Osteoblast (primary cell): ENCODE measurements at regions not wholly inside any gene's neighbourhood (a gene's known extent, or its start where the extent isn't known, plus 50 kb on each side); places are given as distances from the start of the nearest gene placed in this dataset.

ENCODE experiments used
- DNase-seq: peaks from one replicate; pipeline ENCODE4 v3.0.0; 2011; ENCODE audit warnings: low spot score, mixed read lengths; ENCODE audit not compliant: insufficient read length; ENCODE audit errors: missing footprints
- H2AFZ ChIP-seq: 2 replicates; pipeline ENCODE4 v1.6.0; 2011; ENCODE audit warnings: mild to moderate bottlenecking, low read length
- H3K27ac ChIP-seq: 2 replicates; pipeline ENCODE4 v1.5.1; 2011; ENCODE audit warnings: mild to moderate bottlenecking, low read depth, low read length, moderate library complexity
- H3K27me3 ChIP-seq: 2 replicates; pipeline ENCODE4 v1.6.0; 2012; ENCODE audit warnings: mild to moderate bottlenecking, control low read depth, inconsistent platforms, low read length, moderate library complexity; ENCODE audit not compliant: insufficient read depth
- H3K36me3 ChIP-seq: 2 replicates; pipeline ENCODE4 v1.5.1; 2011; ENCODE audit warnings: mild to moderate bottlenecking, low read length, control low read depth, moderate library complexity; ENCODE audit not compliant: insufficient read depth
- H3K4me1 ChIP-seq: 2 replicates; pipeline ENCODE4 v1.5.1; 2011; ENCODE audit warnings: mild to moderate bottlenecking, low read length, control low read depth, moderate library complexity; ENCODE audit not compliant: insufficient read depth
- H3K4me2 ChIP-seq: 2 replicates; pipeline ENCODE4 v1.6.0; 2011; ENCODE audit warnings: mild to moderate bottlenecking, low read length; ENCODE audit not compliant: insufficient read depth
- H3K4me3 ChIP-seq: fragments of 200-600 bp; sonication (generic); 3 replicates; pipeline ENCODE4 v1.5.1; 2012; ENCODE audit warnings: mild to moderate bottlenecking, low read length, inconsistent platforms; ENCODE audit not compliant: insufficient read depth
- H3K79me2 ChIP-seq: 2 replicates; pipeline ENCODE4 v1.6.0; 2012; ENCODE audit warnings: mild to moderate bottlenecking, low read length, control low read depth, inconsistent platforms; ENCODE audit not compliant: insufficient read depth
- H3K9me3 ChIP-seq: 2 replicates; pipeline ENCODE4 v1.5.1; 2011; ENCODE audit warnings: low read depth, low read length, control low read depth
- H4K20me1 ChIP-seq: 2 replicates; pipeline ENCODE4 v1.6.0; 2012; ENCODE audit warnings: mild to moderate bottlenecking, low read length, control low read depth; ENCODE audit not compliant: insufficient read depth
- CTCF ChIP-seq: IDR thresholded peaks from 2 replicates; pipeline ENCODE4 v1.5.1; 2011; ENCODE audit warnings: mild to moderate bottlenecking, low read depth, low read length, moderate library complexity; ENCODE audit errors: extremely low read depth

- H3K79me2 ChIP-seq, result no peaks in the 10 kb centered on the region
- TF ChIP-seq CTCF, result no peak
- no peak overlapping the region for H3K4me3 ChIP-seq
- peaks cover 2% of the 10 kb centered on the region for H3K9me3 ChIP-seq
- no peak overlapping the region for H2AFZ ChIP-seq
- H4K20me1 ChIP-seq, result no peaks in the 10 kb centered on the region
- no peak overlapping the region for H3K4me2 ChIP-seq
- DNase-seq, result no peak
- H3K4me1 ChIP-seq, result no peaks in the 10 kb centered on the region
- no peaks in the 10 kb centered on the region for H3K27me3 ChIP-seq
- H3K27ac ChIP-seq, result no peak overlapping the region
- H3K36me3 ChIP-seq, result no peaks in the 10 kb centered on the region
Observed at GRCh38 chr11:29847219-29847618, 169.6 kb downstream of the KCNA4 start.

- no peaks in the 10 kb centered on the region for H4K20me1 ChIP-seq
- no peaks in the 10 kb centered on the region for H3K79me2 ChIP-seq
- no peaks in the 10 kb centered on the region for H3K9me3 ChIP-seq
- no peaks in the 10 kb centered on the region for H3K27me3 ChIP-seq
- H3K4me3 ChIP-seq, result no peak overlapping the region
- no peak for DNase-seq
- no peak overlapping the region for H3K27ac ChIP-seq
- no peak for TF ChIP-seq CTCF
- no peaks in the 10 kb centered on the region for H3K36me3 ChIP-seq
- H3K4me2 ChIP-seq, result no peak overlapping the region
- H2AFZ ChIP-seq, result no peak overlapping the region
- no peaks in the 10 kb centered on the region for H3K4me1 ChIP-seq
Observed at GRCh38 chr11:29844701-29845379, 172.0 kb downstream of the KCNA4 start.

- Histone ChIP-seq H3K79me2 (no peaks in the 10 kb centered on the region), H3K27ac (no peak overlapping the region), H3K4me1 (no peaks in the 10 kb centered on the region), H4K20me1 (no peaks in the 10 kb centered on the region), H3K4me2 (no peak overlapping the region), H3K27me3 (no peaks in the 10 kb centered on the region), H3K4me3 (no peak overlapping the region), H2AFZ (no peak overlapping the region), H3K36me3 (no peaks in the 10 kb centered on the region), H3K9me3 (no peaks in the 10 kb centered on the region)
- TF ChIP-seq CTCF, result no peak
- DNase-seq, result no peak
Observed at GRCh38 chr11:29844031-29844430, 172.8 kb downstream of the KCNA4 start.

- no peaks in the 10 kb centered on the region for H3K9me3 ChIP-seq
- no peak overlapping the region for H3K27ac ChIP-seq
- no peaks in the 10 kb centered on the region for H3K79me2 ChIP-seq
- H3K36me3 ChIP-seq, result no peaks in the 10 kb centered on the region
- H2AFZ ChIP-seq, result no peak overlapping the region
- DNase-seq, result no peak
- no peak for TF ChIP-seq CTCF
- H3K4me1 ChIP-seq, result no peaks in the 10 kb centered on the region
- H4K20me1 ChIP-seq, result no peaks in the 10 kb centered on the region
- no peak overlapping the region for H3K4me3 ChIP-seq
- no peak overlapping the region for H3K4me2 ChIP-seq
- no peaks in the 10 kb centered on the region for H3K27me3 ChIP-seq
Observed at GRCh38 chr11:29842061-29842460, 174.8 kb downstream of the KCNA4 start.
